Lower leg skin (tissue), 4 donors: ENCODE measurements at regions not wholly inside any gene's neighbourhood (a gene's known extent, or its start where the extent isn't known, plus 50 kb on each side); places are given as distances from the start of the nearest gene placed in this dataset.

Experiments used
- DNase-seq, 2 donors: peaks; one replicate each; pipeline ENCODE4 v3.0.0-alpha.2; 2019; ENCODE audit warnings: low spot score in 2 of 2
- H3K4me3 ChIP-seq: fragments of 200-600 bp; sonication (generic); 2 replicates; pipeline ENCODE4 v1.5.1; 2017; ENCODE audit warnings: mild to moderate bottlenecking, low read depth; ENCODE audit not compliant: poor library complexity, severe bottlenecking
- CTCF ChIP-seq, 3 donors: fragments of 450-650 bp; IDR thresholded peaks; one replicate each; pipeline ENCODE4 v1.5.1; 2016; ENCODE audit warnings: antibody characterized with exemption in 3 of 3, mild to moderate bottlenecking in 3 of 3, moderate library complexity in 2 of 3
- POLR2A ChIP-seq, 2 donors: fragments of 450-650 bp; IDR thresholded peaks; one replicate each; pipeline ENCODE4 v1.6.1; 2016 to 2017; ENCODE audit warnings: antibody characterized with exemption in 2 of 2, mild to moderate bottlenecking in 1 of 2, moderate library complexity in 1 of 2
- WGBS, 2 donors: methylation state at CpG; one replicate each; pipeline ENCODE4 v1.1.5; 2018; 5-methylcytosine and 5-hydroxymethylcytosine counted together
- intact Hi-C: fragments of 100-400 bp; cut with DNase I; formaldehyde crosslinking; loops from one replicate; pipeline ENCODE4 v1.15.0; 2023; ENCODE audit warnings: low total_unique reads

GRCh38 chr16:65787921-65788320 is 578.6 kb upstream of the CDH5 start:
- no peak overlapping the region for H3K4me3 ChIP-seq
- DNase-seq: no peak
- WGBS, 2 donors: 91% methylated on average over 11 of the region's 11 CpGs
- TF ChIP-seq POLR2A (IDR thresholded peaks at IDR 0.05) (no peak), CTCF (IDR thresholded peaks at IDR 0.05) (no peak)
- intact Hi-C loops: no loop called here

DNA sequence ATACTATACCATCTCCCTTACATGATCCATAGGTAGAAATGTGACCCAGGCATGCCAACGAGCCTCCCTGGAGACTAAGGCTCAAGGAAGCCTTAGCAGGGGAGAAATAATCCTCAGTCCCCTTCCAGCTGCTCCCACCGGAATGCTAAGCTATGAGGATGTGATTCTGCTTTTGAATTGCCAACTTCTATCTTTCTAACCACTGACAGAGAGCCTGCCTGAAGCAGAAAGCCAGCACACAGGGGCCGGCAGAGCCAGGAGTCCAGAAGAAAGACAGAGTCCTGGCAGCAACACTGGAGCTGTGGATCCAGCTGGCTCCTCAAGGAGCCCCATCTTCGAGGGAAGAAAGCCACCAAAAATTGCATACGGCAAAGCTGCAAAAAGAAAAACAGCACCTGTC is 579.6 kb upstream of the CDH5 start:
- TF ChIP-seq POLR2A (IDR thresholded peaks at IDR 0.05) (no peak), CTCF (IDR thresholded peaks at IDR 0.05) (no peak)
- peak in 1 of 2 donors; percentile 29 for DNase-seq
- intact Hi-C loops: no loop called here
- 24 to 25% methylated on average over 5 of the region's 5 CpGs for WGBS, 2 donors
- no peak overlapping the region for H3K4me3 ChIP-seq

GRCh38 chr16:65783709-65784474 is 582.6 kb upstream of the CDH5 start:
- WGBS, 2 donors: 63 to 68% methylated on average over 7 of the region's 7 CpGs
- no peak for DNase-seq
- intact Hi-C loops: no loop called here
- no peak overlapping the region for H3K4me3 ChIP-seq
- TF ChIP-seq CTCF (IDR thresholded peaks at IDR 0.05) (no peak), POLR2A (IDR thresholded peaks at IDR 0.05) (no peak)

DNA sequence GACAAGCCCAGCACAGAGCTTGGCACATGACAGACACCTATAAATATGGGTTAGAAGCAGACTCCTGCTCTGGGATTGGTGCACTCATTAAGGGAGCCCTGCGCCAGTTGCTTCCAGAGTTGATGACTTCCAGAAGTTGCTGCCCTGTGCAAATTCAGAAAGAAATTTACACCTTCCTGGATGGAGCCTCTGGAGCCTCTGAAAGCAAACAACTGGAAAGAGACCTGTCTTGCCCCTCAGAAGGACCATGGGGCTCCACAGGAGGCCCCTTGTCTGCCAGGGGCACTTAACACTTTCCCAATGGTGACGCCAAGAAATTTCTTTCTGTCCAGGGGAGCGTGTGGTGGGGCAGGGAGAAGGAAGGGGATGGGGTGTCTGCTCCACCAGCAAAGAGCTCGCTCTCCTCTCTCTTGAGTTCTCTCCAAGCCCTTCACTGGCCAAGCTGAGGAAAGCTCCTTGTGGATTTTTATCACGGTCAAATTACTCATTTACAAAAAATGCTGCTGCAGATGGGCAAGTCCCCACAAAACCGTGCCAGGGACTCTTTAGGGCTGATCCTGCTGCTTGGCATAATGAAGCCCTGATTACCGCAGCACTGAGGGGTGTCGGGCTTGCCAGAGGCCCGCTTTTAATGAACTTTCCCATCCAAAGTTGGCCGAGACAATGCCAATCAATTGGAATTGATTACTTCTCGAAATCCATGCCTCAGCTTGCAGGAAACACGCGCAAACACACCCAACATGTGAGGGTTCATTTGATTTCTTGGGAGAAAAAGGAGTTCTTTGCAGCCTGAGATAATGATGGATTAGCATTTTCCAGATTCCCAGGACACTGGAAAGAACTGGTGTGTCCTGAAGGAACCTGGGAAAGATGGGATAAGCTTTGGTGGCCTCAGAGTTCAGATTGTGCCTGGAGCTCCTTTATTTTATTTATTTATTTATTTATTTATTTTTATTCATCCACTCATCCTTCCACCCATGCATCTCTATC is 583.6 kb upstream of the CDH5 start:
- no peak overlapping the region for H3K4me3 ChIP-seq
- TF ChIP-seq CTCF (IDR thresholded peaks at IDR 0.05) (no peak), POLR2A (IDR thresholded peaks at IDR 0.05) (no peak)
- WGBS, 2 donors: 23 to 35% methylated on average over 13 of the region's 13 CpGs
- peak in 1 of 2 donors; percentile 22 for DNase-seq
- intact Hi-C loops: no loop called here

DNA sequence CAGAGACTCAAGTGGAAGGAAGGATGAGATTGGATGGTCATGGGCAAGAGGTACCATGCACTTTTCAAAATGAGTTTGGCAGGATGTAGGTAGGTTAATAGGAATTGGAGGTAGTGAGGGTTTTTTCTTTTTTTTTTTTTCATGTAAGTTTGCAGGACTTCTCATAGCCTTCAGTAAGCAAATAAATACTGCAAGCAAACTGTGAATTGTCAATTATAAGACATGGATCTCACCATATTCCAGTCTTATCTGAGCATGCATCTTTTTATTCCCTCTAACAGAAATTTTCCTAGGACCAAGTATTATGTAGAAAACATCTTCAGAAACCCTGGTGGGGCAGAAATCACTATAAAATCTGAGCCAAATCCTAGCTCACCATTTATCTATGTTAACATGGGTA is 584.6 kb upstream of the CDH5 start:
- TF ChIP-seq CTCF (IDR thresholded peaks at IDR 0.05) (no peak), POLR2A (IDR thresholded peaks at IDR 0.05) (no peak)
- intact Hi-C loops: no loop called here
- DNase-seq: no peak

More for the DNA sequence above, 584.6 kb upstream of the CDH5 start:
- no peak overlapping the region for H3K4me3 ChIP-seq
